RCC 7860 (cell line): ENCODE measurements at regions not wholly inside any gene's neighbourhood (a gene's known extent, or its start where the extent isn't known, plus 50 kb on each side); places are given as distances from the start of the nearest gene placed in this dataset.

ENCODE experiments used
- DNase-seq: peaks from one replicate; pipeline ENCODE4 v3.0.0-alpha.2; 2015; ENCODE audit warnings: low spot score
- FAIRE-seq: peaks from 2 replicates; lab custom pipeline; 2012; peaks lifted over from hg19 to GRCh38; lab: Jason Lieb, UNC

DNA sequence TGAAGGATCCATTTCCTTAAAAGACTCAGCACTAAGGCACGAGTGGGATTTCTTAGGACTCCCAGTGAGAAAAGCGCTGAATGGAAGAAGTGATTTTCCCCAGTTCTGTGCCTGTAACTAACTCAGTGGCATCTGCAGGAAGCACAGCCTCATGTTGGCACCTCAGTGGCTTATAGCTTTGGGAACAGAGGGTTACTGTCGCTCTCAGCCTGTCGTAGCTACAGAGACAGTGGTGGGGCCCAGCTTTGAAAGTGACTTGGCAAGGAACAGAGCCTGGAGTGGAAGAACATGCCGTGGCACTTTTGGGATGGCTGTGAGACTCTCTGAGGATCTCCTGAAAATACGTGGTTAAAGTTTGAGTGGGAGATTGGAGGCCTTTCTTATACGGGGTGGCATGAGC is 242.4 kb upstream of the MYOCD start:
- no peak for FAIRE-seq
- no peak for DNase-seq

GRCh38 chr17:12429116-12429515 is 236.6 kb upstream of the MYOCD start:
- no peak for DNase-seq
- no peak for FAIRE-seq

- FAIRE-seq (no peak), DNase-seq (no peak)
These were observed 234.5 kb upstream of the MYOCD start for GRCh38 chr17:12431188-12431587.

- FAIRE-seq (no peak), DNase-seq (no peak)
These were observed 227.5 kb upstream of the MYOCD start for GRCh38 chr17:12438212-12438611.

GRCh38 chr17:12438813-12439586 is 226.7 kb upstream of the MYOCD start:
- DNase-seq (no peak), FAIRE-seq (no peak)

DNA sequence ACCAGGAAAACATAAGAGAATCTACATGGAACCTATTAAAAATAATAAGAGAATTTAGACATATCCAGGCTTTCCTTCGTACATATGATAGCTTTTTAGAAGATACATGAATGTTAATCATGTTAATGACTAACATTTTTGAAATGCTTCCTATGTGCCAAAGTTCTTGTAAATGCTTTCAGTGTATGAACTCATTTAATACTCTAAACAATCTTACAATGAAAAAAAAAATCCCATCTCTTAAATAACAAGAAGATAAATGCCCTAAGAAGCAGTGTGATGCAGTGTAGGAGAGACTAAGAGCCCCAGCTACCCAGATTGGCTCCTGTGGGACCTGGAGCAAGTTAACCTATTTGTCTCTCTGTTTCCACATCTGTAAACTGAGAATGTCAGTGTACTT is 220.4 kb upstream of the MYOCD start:
- no peak for FAIRE-seq
- DNase-seq: no peak

DNA sequence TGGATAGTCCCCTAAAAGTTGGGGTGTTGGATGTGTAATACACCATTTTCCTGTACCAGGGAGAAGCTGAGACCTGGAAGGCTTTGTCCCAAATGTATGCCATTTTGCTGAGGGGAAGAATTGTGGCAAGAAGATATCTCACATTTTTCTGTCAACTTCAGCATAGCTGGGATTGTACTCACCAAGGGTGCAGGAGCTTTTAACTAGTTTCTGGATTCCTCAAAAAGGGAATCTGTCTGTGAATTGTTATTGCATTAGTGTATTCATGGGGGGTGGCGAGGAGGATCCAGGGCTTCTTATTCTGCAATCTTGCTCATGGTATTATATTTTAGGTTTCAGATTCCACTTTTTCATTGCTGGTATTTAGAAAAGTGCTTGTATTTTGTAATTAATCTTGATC is 208.2 kb upstream of the MYOCD start:
- no peak for FAIRE-seq
- DNase-seq: no peak

DNA sequence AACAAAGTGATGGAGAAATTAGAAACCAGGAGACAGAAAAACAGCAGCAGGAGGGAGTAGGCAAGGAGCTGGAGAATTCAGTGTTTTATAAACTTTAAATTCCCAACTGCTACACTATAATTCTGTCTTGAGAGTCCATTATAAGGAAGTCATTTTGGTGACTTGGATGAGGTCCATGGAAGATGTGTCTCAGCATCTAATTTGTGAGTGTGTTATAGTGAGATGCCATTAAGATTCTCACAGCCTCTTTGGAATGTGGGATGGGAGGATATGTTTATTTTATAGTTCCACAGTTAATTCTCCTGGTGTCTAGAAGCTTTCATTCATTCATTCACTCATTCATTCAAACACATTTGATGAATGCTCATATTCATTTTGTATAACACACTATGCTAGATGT is 206.0 kb upstream of the MYOCD start:
- DNase-seq: no peak
- FAIRE-seq: no peak

DNA sequence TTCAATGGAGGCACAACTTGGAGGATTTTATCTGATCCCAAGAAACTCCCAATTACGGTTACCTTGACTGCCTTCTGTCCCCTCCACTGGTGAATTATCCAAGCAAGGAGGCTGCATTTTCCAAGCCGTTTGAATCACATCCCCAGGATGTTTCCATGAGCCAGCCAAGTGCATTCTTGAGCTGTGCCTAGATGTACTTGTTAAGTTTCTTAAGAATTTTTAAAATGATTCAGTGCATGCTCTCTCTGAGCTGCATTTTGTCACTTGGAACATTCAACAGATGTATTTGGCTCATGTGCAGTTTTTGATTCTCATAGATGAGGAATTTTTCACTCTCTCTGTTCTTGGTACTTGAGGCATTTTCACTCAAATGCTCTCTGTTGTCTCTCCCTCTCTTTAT is 202.6 kb upstream of the MYOCD start:
- DNase-seq: no peak

GRCh38 chr17:12472252-12473173 is 193.2 kb upstream of the MYOCD start:
- DNase-seq: no peak
- FAIRE-seq: no peak

More for the DNA sequence above, 202.6 kb upstream of the MYOCD start:
- no peak for FAIRE-seq

DNA sequence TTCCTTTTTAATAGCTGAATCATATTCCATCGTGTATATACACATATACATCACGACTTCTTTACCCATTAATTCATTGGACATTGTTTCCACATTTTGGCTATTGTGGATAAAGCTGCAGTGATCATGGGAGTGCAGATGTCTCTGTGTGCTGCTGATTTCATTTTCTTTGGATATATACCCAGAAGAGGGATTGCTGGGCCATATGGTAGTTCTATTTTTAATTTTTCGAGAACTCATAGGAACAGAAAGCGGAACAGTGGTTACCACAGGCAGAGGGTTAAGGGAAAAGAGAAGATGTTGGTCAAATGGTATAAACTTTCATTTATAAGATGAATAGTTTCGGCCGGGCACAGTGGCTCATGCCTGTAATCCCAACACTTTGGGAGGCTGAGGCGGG is 187.4 kb upstream of the MYOCD start:
- no peak for FAIRE-seq

GRCh38 chr17:12485361-12485906 is 180.3 kb upstream of the MYOCD start:
- no peak for DNase-seq
- no peak for FAIRE-seq

More for the DNA sequence above, 187.4 kb upstream of the MYOCD start:
- no peak for DNase-seq

GRCh38 chr17:12489325-12489724 is 176.4 kb upstream of the MYOCD start:
- no peak for DNase-seq
- FAIRE-seq: no peak

DNA sequence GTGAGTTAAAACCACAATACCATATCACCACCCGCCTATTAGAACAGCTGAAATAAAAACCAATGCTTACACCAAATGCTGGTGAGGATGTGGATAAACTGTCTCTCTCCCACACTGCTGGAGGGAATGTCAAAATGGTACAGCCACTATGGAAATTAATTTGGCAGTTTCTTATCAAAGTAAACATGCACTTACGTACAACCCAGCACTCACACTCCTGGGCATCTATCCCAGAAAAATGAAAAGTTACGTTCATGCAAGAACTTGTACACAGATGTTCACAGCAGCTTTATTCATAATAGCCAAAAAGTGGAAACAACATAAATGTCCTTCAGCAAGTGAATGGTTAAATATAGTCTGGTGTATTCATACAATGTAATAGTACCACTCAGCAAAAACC is 173.2 kb upstream of the MYOCD start:
- FAIRE-seq (no peak), DNase-seq (no peak)

DNA sequence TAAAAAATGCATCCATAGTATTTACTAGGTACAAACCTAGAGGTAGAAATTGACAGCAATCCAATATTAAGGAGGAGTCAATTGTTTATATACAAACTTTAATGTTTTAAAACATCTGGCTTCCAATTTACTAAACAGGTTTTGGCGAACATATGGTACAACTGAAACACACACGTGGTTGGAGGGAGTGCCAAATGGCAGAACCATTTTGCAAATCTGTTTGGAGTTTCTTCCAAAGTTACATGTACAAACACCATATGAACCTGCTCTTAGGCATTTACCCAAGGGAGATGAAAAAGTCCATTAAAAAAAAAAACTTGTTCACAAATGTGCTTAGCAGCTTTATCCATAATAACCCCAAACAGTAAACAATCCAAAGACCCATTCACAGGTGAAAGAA is 159.8 kb upstream of the MYOCD start:
- DNase-seq: no peak
- FAIRE-seq: no peak

GRCh38 chr17:12507026-12507595 is 158.6 kb upstream of the MYOCD start:
- FAIRE-seq (no peak), DNase-seq (no peak)

GRCh38 chr17:12509801-12510200 is 155.9 kb upstream of the MYOCD start:
- DNase-seq: no peak

DNA sequence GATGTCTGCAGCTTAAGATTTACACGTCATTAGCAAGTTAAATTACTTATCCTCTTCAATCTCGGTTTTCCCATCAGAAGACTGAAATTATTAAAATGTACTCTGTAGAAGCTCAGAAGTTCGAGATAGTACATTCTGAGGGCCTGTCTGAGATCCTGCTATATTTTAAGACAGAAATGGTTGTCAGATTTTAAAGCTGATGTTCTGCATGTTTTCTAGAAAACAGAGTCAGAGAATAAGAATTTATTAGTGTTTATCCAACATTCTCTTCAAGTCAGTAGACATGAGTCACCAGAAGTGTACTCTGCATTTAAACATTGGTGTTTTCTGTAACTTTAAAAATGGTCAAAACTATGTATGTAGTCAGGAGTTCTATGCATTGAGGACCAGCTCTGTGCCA is 155.2 kb upstream of the MYOCD start:
- DNase-seq (no peak), FAIRE-seq (no peak)

More at GRCh38 chr17:12509801-12510200, 155.9 kb upstream of the MYOCD start:
- FAIRE-seq: no peak

- no peak for DNase-seq
- FAIRE-seq: no peak
These were observed 152.9 kb upstream of the MYOCD start for GRCh38 chr17:12512694-12513355.

GRCh38 chr17:12514596-12514995 is 151.1 kb upstream of the MYOCD start:
- DNase-seq (no peak), FAIRE-seq (no peak)
